Embryonic facial prominence (tissue), 1 donor: ENCODE measurements at regions not wholly inside any gene's neighbourhood (a gene's known extent, or its start where the extent isn't known, plus 50 kb on each side); places are given as distances from the start of the nearest gene placed in this dataset.
"Not testable (repeated sequence)": the region's sequence is repeated elsewhere in the genome, so short reads cannot be mapped to it uniquely, and the experiment has no call there.

Experiments used
- DNase-seq: peaks from one replicate; pipeline ENCODE4 v3.0.0-alpha.2; 2016; ENCODE audit errors: extremely low spot score

DNA sequence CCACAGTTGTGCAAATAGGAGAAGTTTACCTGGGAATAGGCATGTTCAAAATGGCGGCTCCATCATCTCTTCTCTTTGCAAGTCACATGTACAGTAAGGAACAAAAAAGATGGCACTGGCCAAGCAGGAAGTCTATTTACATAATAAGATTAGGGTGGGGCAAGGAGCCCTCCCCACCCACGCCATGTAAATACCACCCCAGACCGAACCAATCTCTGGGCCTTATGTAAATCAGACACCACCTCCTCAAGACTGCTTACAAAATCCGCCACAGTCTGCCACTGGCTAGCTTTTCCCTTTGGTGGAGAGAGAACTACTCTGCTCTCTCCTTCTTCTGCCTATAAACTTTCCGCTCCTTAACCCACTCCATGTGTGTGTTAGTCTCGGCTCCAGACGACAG lies 1496.3 kb downstream of the REEP3 start:
- DNase-seq, result no peak

DNA sequence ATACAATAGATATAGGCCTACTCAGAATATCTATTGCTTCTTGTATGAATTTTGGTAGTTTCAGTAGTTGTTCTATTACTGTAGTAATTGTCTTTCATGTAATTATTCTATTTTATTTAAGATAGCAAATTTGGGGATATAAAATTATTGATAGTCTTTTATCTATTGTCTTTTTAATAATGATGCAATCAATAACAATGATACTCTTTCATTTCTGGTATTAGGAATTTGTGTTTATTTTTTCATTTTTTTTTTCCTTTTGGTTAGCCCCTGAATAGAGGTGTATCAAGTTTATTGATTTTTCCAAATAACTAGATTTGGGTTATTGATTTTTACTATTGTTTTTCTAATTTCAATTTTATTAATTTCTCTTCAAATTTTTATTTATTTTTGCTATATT lies 1503.7 kb downstream of the REEP3 start:
- DNase-seq, result no peak

DNA sequence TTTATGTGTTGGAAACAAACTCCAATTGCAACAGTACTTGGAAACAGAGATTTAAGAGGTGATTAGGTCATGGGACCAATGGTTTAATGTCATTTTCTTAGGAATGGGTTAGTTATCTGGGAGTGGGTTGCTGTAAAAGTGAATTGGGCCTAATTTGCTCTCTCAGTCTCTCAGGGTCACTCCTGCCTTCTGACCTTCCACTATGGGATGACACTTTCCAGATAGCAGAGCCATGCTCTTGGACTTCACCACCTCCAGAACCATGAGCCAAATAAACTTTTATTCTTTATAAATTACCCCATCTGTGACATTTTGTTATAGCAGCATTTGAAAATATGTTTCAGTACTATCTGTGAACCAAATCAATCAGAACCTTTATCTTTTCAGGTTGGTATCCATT lies 1509.1 kb downstream of the REEP3 start:
- DNase-seq, result no peak

GRCh38 chr10:65032867-65033769 lies 1511.9 kb downstream of the REEP3 start:
- DNase-seq, result no peak

DNA sequence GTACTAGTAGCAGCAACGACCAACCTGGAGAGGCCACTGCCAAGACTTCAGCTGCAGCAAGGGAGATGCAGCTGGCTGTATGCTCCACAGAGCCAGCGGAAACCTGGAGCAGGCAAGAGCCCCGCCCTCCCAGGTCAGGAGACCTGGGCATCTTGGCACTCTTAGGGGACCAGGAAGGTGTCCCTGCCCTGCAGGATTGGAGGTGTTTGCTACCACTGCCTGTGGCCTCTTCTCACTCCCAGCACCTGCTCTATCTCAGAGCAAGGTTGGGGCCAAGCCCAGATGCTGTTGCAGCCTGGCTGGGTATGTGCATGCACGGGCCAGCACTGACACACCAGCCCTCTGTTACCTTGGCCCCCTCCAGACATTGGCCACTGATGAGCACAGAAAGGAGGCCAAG lies 1512.8 kb downstream of the REEP3 start:
- no peak for DNase-seq

DNA sequence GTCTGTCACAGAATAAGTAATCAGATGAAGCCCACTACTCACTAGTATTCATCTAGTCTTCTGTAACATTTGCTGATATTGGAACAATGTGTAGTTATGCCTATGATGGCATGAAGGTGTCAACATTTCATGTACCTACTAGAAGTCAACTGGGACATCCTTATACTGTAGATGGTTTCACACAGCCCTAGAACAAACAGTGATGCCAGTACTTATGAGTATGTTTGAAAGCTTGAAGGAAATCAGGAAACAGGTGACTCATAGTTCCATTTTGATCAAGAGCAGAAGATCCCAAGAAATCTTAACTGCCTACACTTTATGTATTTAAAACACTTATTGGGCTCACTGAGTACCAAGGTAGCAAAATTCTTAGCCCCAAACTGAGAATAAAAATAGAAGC lies 1519.6 kb downstream of the REEP3 start:
- DNase-seq, result no peak

DNA sequence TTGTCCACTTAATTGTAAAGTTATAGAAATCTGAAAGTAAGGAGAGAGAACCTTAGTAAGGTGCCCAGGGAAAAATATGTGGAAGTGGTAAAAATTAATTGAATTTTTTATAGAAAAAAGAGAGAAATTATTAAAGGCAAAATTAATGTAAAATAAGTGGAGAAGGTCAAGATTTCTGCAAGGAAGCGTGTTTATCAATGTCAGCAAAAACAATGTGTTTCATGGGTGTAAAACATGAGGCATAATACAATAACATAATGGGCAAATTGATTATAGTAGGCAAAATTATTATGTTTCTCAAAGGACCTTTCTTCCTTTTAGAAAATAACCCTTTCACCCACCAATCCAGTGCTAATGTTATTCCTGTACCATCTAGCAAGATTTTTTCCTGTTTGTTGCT lies 1520.1 kb downstream of the REEP3 start:
- DNase-seq, result no peak

GRCh38 chr10:65042496-65042895 lies 1521.3 kb downstream of the REEP3 start:
- DNase-seq, result no peak

DNA sequence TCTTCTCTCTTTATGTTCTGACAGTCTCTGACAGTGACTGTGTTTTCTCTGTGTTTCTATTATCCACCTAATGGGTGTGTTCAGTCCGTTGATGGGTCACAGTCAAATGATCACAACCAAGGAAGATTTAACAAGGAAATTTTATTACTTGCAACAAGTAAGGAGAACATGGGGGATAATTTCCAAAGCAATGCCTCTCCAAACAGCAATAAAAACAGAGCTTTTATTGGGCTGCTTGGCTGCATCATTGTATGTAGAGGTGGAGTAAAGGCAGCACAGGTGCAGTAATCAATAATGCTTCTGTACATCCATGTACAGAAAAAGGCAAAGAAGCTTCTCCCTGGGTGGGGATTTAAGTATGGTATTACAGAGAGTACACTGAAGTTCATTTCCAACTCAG lies 1525.6 kb downstream of the REEP3 start:
- no peak for DNase-seq

DNA sequence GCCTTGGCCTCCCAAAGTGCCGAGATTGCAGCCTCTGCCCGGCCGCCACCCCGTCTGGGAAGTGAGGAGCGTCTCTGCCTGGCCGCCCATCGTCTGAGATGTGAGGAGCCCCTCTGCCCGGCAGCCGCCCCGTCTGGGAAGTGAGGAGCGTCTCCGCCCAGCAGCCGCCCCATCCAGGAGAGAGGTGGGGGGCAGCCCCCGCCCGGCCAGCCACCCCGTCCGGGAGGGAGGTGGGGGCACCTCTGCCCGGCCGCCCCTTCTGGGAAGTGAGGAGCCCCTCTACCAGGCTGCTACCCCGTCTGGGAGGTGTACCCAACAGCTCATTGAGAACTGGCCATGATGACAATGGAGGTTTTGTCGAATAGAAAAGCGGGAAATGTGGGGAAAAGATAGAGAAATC lies 1530.9 kb downstream of the REEP3 start:
- DNase-seq, result not testable (repeated sequence)

DNA sequence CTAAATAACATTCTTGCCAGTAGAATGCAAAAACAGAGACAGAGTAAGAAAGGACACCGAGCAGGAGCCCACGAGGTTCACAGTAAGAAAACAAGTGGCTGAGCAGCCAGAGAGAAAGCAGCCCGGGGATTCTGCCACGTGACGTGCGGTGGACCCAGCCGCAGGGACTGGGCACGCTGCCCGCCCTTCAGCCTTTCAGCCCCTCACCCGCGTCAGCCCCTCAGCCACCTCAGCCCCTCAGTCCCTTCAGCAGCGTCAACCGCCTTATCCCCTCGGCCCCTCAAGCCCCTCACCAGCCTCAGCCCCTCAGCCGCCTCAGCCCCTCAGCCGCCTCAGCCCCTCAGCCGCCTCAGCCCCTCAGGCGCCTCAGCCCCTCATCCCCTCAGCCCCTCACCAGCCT lies 1532.2 kb downstream of the REEP3 start:
- not testable (repeated sequence) for DNase-seq

DNA sequence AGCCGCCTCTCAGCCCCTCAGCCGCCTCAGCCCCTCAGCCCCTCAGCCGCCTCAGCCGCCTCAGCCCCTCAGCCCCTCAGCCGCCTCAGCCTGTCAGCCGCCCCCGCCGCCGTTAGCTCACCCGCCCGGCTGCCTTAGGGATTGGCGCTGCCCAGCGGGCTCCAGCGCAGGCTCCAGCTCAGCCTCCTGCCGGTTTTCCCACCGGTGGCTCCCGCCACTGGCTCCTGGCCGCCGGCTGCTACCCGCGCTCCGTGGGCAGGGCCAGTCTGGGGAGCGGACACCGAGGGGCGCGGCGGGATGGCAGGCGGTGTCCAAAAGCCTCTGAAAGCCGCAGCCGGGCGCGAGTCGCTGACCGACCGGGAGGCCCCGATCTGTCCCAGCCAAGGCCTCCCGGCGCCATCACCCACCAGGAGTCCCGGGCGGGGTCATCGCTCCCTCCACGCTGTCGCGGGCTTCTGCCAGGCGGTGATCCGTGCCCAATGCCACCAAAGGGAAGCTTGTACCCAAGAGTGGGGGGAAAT lies 1532.7 kb downstream of the REEP3 start:
- DNase-seq, result not testable (repeated sequence)

- DNase-seq, result not testable (repeated sequence)
Observed at GRCh38 chr10:65054701-65055100, 1533.5 kb downstream of the REEP3 start.

DNA sequence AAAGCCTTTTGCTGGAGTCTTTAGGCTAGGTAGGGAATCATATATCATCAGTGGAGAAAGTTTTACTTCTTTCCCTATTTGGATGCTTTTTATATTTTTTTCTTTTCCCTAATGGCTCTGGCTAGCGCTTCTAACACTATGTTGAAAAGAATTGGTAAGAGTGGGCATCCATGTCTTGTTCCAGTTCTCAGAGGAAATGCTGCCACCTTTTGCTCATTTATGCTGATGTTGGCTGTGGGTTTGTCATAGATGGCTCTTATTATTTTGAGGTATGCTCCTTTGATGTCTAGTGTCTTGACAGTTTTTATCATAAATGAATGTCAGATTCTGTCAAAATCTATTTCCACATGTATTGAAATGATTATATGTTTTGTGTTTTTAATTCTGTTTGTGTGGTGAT lies 1544.1 kb downstream of the REEP3 start:
- DNase-seq, result no peak

DNA sequence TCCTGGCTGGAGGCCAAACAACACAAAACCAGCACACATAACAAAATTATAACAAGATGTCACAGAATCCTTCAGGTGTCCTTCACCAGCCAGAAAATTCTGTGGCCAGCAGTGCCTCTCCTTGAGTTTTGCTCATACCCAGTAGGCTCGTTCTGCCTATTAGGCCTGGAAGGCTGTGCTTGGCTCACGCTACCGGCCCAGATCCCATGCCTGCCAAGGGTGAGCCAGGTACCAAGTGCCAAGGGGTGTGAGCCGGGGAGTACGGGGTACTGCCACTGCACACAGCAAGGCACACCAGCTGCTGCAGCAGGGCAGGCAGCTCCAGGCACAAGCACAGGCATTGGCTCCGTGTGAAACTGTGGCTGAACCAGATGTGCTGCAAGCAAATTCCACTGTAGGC lies 1562.0 kb downstream of the REEP3 start:
- DNase-seq, result no peak

GRCh38 chr10:65090991-65091390 lies 1569.8 kb downstream of the REEP3 start:
- DNase-seq, result no peak

- DNase-seq, result no peak
Observed at GRCh38 chr10:65100146-65100545, 1578.9 kb downstream of the REEP3 start.

- not testable (repeated sequence) for DNase-seq
Observed at GRCh38 chr10:65100881-65101280, 1579.7 kb downstream of the REEP3 start.

- no peak for DNase-seq
Observed at GRCh38 chr10:65110009-65110408, 1588.8 kb downstream of the REEP3 start.

DNA sequence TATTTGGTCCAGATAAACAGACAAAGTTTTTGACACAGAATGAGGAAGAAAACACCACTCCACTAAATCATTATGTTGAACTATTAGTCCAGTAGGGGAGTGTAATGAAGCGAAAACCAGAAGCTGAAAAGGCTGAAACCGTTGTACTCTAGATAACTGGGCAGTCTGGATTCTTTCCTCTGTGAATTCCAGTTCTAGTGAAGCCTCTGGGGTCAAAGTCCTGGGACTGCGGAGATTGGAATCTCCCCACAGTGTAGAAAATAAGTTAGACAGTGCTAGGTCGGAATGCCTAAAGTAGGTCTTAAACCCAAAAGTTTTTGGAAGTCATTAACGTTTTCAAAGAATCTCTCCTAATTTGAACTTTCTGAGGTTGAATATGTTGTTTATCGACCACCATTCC lies 1589.9 kb downstream of the REEP3 start:
- DNase-seq, result not testable (repeated sequence)

DNA sequence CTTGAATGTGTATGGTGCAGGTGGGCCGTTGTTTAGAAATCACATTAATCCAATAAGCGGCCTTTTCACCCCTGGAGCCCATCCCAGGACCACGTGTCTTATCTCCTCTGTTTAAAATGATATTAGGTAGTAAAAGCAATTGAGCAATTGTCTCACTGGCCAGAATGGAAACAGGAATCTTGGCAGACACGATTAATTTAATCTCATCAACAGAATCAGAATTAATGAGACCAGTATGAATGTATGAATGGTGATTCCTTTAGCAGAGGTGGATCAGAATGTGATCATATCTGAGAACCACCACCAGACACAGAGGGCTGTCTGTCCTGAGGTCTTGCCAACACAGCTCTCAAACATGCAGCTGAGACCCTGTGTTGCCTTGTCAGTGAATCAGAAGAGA lies 1591.4 kb downstream of the REEP3 start:
- DNase-seq, result no peak

DNA sequence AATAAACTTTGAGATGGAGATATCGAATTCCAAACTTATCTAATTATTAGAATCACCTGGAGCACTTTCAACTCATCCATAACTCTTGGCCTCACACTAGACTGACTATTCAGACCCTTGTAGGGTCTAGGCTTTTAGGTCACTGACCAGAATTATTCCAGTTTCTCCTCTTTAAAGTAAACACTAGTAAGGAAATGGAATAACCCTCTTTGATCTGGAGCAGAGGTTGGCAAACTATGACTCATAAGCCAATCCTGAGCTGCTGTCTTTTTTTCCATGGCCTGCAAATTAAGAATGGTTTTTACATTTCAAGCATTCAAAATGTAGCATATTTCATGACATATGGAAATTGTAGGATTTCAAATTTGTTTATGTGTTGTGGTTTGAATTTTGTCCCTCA lies 1601.9 kb downstream of the REEP3 start:
- no peak for DNase-seq

GRCh38 chr10:65125212-65125611 lies 1604.0 kb downstream of the REEP3 start:
- DNase-seq, result no peak

GRCh38 chr10:65126288-65126687 lies 1605.1 kb downstream of the REEP3 start:
- no peak for DNase-seq
